ENCODE measurements at regions not wholly inside any gene's neighbourhood (a gene's known extent, or its start where the extent isn't known, plus 50 kb on each side); places are given as distances from the start of the nearest gene placed in this dataset.

GRCh38 chr9:31389075-31389474 lies 995.4 kb upstream of the ACO1 start:
- TF ChIP-seq CTCF (IDR thresholded peaks at IDR 0.05) = no peak
- no peak for TF ChIP-seq POLR2A (IDR thresholded peaks at IDR 0.05)
- no peak for TF ChIP-seq POLR2AphosphoS5 (IDR thresholded peaks at IDR 0.05)

Data from prostate gland (tissue), 2 donors.